ENCODE measurements at regions not wholly inside any gene's neighbourhood (a gene's known extent, or its start where the extent isn't known, plus 50 kb on each side); places are given as distances from the start of the nearest gene placed in this dataset.
"Not testable (repeated sequence)": the region's sequence is repeated elsewhere in the genome, so short reads cannot be mapped to it uniquely, and the experiment has no call there.

- ChIA-PET POLR2A (no interaction called here), CTCF (ENCODE audit: low intra/inter-chr PET ratio, low total read pairs) (no interaction called here)
- no peaks in the 10 kb centered on the region for H3K79me2 ChIP-seq (ENCODE audit: insufficient read depth, low read length)
- no peak overlapping the region for H3K9ac ChIP-seq (ENCODE audit: insufficient read depth, low read depth, low read length)
- no peak overlapping the region for H2AFZ ChIP-seq (ENCODE audit: low read length)
- H3K4me2 ChIP-seq (ENCODE audit: low read depth, low read length): no peak overlapping the region
- ATAC-seq (no peak), DNase-seq (ENCODE audit: low spot score) (no peak), FAIRE-seq (no peak)
- WGBS (ENCODE audit: low lambda C conversion rate): 26% methylated on average over 3 of the region's 3 CpGs
- H3K4me1 ChIP-seq (ENCODE audit: insufficient read depth, low read length): no peaks in the 10 kb centered on the region
- in situ Hi-C loops (cut with HindIII; ENCODE audit: extremely low pct_ligation_motif_present, low pct_unique_long_range_greater_than_20kb): no loop called here
- H3K36me3 ChIP-seq (replicated peaks in 1 of 2; ENCODE audit: control insufficient read depth in 1 of 2, insufficient read depth in 2 of 2, low read length in 2 of 2): no peaks in the 10 kb centered on the region
- no peaks in the 10 kb centered on the region for H4K20me1 ChIP-seq (ENCODE audit: insufficient read depth, low read length)
- no peak overlapping the region for H3K4me3 ChIP-seq (replicated peaks in 1 of 3; ENCODE audit: insufficient read depth in 1 of 3, low read depth in 2 of 3, low read length in 3 of 3)
- no TSS peak for BruUV-seq (replicated peaks)
- no peaks in the 10 kb centered on the region for H3K9me3 ChIP-seq (ENCODE audit: low read length)
- TF ChIP-seq LCORL (IDR thresholded peaks at IDR 0.05) (no peak), LCORL (CRISPR knock-in tag; IDR thresholded peaks at IDR 0.05) (no peak), HDAC1 (CRISPR knock-in tag; IDR thresholded peaks at IDR 0.05) (no peak), BRCA1 (CRISPR knock-in tag; IDR thresholded peaks at IDR 0.05) (no peak), SNRNP70 (IDR thresholded peaks at IDR 0.05; ENCODE audit: low read depth, low read length) (no peak), MAX (IDR thresholded peaks at IDR 0.05) (no peak), JARID2 (CRISPR knock-in tag; IDR thresholded peaks at IDR 0.05; ENCODE audit: insufficient replicate concordance) (no peak), SRF (IDR thresholded peaks at IDR 0.05; ENCODE audit: low read depth, low read length) (no peak), ZBTB38 (CRISPR knock-in tag; IDR thresholded peaks at IDR 0.05) (no peak)
- intact Hi-C loops (cut with micrococcal nuclease; ENCODE audit: unreplicated experiment): no loop called here
- H3K27ac ChIP-seq (ENCODE audit: extremely low read length, insufficient read depth, low read length): no peak overlapping the region
- no peaks in the 10 kb centered on the region for H3K27me3 ChIP-seq (ENCODE audit: control insufficient read depth in 1 of 2, insufficient read depth in 2 of 2, low read length in 2 of 2)
Observed at GRCh38 chr4:64738240-64738639, 329.0 kb upstream of the TECRL start.

- FAIRE-seq; POLR2A ChIA-PET; CTCF ChIA-PET (ENCODE audit: low intra/inter-chr PET ratio, low total read pairs); intact Hi-C loops (cut with micrococcal nuclease; ENCODE audit: unreplicated experiment); H3K79me2 ChIP-seq (ENCODE audit: insufficient read depth, low read length); H3K9ac ChIP-seq (ENCODE audit: insufficient read depth, low read depth, low read length); H3K4me2 ChIP-seq (ENCODE audit: low read depth, low read length); H4K20me1 ChIP-seq (ENCODE audit: insufficient read depth, low read length); H2AFZ ChIP-seq (ENCODE audit: low read length); BruUV-seq (replicated peaks); H3K9me3 ChIP-seq (ENCODE audit: low read length); in situ Hi-C loops (cut with HindIII; ENCODE audit: extremely low pct_ligation_motif_present, low pct_unique_long_range_greater_than_20kb); H3K36me3 ChIP-seq (replicated peaks in 1 of 2; ENCODE audit: control insufficient read depth in 1 of 2, insufficient read depth in 2 of 2, low read length in 2 of 2); ATAC-seq; H3K27ac ChIP-seq (ENCODE audit: extremely low read length, insufficient read depth, low read length); DNase-seq (ENCODE audit: low spot score); H3K4me1 ChIP-seq (ENCODE audit: insufficient read depth, low read length); H3K4me3 ChIP-seq (replicated peaks in 1 of 3; ENCODE audit: insufficient read depth in 1 of 3, low read depth in 2 of 3, low read length in 3 of 3); H3K27me3 ChIP-seq (ENCODE audit: control insufficient read depth in 1 of 2, insufficient read depth in 2 of 2, low read length in 2 of 2): not testable (repeated sequence)
- WGBS (ENCODE audit: low lambda C conversion rate): 0% methylated on average over 2 of the region's 2 CpGs
Observed at GRCh38 chr4:64737854-64738138, 328.5 kb upstream of the TECRL start.

Measured in HepG2 (cell line).